Right lobe of liver (tissue), 4 donors: ENCODE measurements at regions not wholly inside any gene's neighbourhood (a gene's known extent, or its start where the extent isn't known, plus 50 kb on each side); places are given as distances from the start of the nearest gene placed in this dataset.

ENCODE experiments used
- POLR2A ChIP-seq: fragments of 450-650 bp; IDR thresholded peaks from one replicate; pipeline ENCODE4 v1.6.1; 2017; ENCODE audit warnings: antibody characterized with exemption, mild to moderate bottlenecking
- TF ChIP-seq, protein P1 (sequence below), 4 donors: fragments of 200-600 bp in 3 of 4; fragments of 450-650 bp in 1 of 4; IDR thresholded peaks; one replicate each; pipeline versions ENCODE4 v1.5.1 to v1.8.0; 2016 to 2022; ENCODE audit warnings: antibody characterized with exemption in 4 of 4, mild to moderate bottlenecking in 2 of 4
- donor health status: DM: no; HTN: no; CAD: no.
- donor health status: DM: no; HTN: no; CAD: no.
- donor health status: DM: no; HTN: yes; CAD: no.

DNA sequence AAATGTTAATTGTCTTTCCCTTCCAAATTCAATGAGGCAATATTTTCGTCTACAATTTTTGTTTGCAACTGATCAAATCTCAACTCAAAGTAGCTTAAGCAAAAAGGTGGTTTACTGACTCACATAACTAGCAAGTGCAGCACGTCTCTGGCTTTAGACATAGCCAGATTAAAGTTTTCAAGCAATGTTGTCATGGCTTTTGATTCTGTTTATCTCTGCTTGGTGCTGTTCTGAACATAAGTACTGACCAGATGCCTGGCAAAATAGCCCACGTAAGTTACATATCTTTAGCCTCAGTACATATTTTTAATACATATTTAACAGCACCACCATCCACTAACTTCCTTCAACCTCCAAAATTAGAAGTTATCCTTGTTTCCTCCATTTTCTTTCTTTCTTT lies 877.9 kb downstream of the KCNMA1 start:
- TF ChIP-seq, protein P1, sequence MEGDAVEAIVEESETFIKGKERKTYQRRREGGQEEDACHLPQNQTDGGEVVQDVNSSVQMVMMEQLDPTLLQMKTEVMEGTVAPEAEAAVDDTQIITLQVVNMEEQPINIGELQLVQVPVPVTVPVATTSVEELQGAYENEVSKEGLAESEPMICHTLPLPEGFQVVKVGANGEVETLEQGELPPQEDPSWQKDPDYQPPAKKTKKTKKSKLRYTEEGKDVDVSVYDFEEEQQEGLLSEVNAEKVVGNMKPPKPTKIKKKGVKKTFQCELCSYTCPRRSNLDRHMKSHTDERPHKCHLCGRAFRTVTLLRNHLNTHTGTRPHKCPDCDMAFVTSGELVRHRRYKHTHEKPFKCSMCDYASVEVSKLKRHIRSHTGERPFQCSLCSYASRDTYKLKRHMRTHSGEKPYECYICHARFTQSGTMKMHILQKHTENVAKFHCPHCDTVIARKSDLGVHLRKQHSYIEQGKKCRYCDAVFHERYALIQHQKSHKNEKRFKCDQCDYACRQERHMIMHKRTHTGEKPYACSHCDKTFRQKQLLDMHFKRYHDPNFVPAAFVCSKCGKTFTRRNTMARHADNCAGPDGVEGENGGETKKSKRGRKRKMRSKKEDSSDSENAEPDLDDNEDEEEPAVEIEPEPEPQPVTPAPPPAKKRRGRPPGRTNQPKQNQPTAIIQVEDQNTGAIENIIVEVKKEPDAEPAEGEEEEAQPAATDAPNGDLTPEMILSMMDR (IDR thresholded peaks at IDR 0.05) = no peak
- no peak for TF ChIP-seq POLR2A
